Stromal cell of bone marrow (primary cell): ENCODE measurements at regions not wholly inside any gene's neighbourhood (a gene's known extent, or its start where the extent isn't known, plus 50 kb on each side); places are given as distances from the start of the nearest gene placed in this dataset.
A peak's percentile ranks its signal among the peaks of the same experiment; 100 is the strongest.
"Not testable (repeated sequence)": the region's sequence is repeated elsewhere in the genome, so short reads cannot be mapped to it uniquely, and the experiment has no call there.

Experiments
- DNase-seq: peaks from one replicate; pipeline ENCODE4 v3.0.0-alpha.2; 2012; ENCODE audit warnings: low read depth

DNA sequence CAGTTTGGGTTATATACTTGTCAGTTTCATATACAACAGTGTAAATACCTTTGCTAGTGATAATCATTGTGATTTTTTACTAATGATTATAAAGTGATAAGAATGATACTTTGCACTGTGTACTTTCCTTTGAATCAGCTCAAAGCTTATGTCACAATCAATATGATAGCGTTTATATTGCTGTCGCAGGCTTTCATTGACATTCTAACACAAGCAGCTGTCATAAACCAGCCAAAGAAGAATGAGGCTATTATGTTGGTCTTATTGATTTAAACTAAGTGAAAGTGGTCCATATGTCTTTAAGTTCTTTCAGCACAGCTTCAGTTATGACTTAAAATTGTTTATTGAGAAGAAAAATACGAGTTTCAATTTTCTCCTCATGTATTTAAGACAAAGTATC lies 272.7 kb upstream of the RGMB start:
- DNase-seq: no peak

DNA sequence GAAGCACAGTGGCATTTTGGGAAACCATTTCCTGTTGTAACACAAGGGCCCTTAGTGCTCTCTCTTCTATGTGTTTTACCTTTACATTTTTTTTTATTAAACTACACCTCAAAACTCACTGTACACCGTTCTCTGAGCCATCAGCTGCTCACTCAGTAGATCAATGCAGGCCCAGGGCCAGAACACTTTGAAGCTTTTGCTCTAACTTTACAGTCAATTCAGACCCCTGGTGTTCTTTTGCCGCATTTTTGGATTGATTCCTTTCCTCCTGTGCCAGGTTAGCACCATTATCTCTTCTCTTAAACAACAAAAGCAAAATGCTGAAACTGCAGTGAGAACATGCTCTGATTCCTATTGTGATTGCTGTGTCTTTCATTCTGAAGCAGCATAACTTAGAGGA lies 269.8 kb upstream of the RGMB start:
- no peak for DNase-seq

DNA sequence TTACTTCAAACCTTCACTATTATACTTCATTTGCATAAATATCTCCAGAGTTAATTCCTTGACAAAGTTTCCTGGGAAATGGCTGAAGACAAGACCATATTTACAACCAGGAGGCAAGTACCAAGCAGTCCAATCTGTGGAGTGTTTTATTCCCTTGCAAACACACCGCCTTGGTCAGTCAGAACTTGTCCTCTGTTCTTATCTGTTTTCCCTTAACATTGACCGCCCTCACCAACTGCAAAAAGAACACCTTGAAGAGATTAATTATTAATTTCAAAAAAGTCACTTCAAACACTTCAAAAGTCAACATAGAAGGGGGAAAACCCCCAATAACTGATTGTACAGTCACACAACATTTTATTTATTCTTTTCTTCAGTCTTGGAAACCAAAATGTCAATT lies 269.0 kb upstream of the RGMB start:
- no peak for DNase-seq

GRCh38 chr5:98510143-98510985 lies 263.1 kb upstream of the RGMB start:
- no peak for DNase-seq

- no peak for DNase-seq
Observed at GRCh38 chr5:98513380-98513779, 260.1 kb upstream of the RGMB start.

GRCh38 chr5:98514215-98514614 lies 259.2 kb upstream of the RGMB start:
- DNase-seq: peak; percentile 47

- no peak for DNase-seq
Observed at GRCh38 chr5:98516701-98517100, 256.8 kb upstream of the RGMB start.

- no peak for DNase-seq
Observed at GRCh38 chr5:98517560-98518366, 255.7 kb upstream of the RGMB start.

DNA sequence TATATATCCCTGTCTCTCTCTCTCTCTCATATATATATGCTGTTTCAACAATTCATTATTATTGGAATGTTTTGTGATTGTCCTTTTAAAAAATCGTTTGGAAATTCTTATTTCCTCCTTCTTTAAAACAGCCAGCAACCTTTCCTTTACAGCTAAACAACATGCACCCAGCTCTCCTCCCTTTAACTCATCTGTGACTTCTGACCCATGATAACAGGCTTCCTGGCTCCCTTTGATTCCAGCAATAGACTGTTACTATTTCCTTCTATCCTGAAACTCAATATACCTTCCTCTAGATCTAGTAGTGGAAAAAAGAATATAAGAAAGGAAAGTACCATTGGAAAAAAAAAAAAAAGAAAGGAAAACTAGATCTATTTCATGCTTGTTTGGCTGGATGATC lies 254.7 kb upstream of the RGMB start:
- DNase-seq: no peak

GRCh38 chr5:98519571-98519970 lies 253.9 kb upstream of the RGMB start:
- DNase-seq: no peak

GRCh38 chr5:98521821-98522220 lies 251.6 kb upstream of the RGMB start:
- DNase-seq: no peak

DNA sequence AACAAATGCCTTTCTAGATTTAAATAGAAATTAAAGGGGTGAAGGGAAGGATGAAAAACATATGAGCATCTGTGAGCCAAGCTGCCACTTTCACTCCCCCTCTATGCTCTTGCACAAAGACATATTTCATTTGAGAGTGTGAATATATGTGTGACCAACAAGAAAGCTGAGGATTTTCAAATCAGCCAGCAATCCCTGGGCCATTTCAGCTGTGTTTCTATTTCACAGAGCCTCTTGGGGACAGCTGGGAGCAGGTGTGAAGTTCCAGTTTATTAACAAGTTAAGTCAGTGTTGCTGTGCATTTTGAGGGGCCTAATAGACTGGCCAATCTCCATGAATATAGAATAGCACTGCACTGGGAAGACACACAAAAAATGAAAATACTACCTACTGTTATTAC lies 248.7 kb upstream of the RGMB start:
- DNase-seq: no peak

DNA sequence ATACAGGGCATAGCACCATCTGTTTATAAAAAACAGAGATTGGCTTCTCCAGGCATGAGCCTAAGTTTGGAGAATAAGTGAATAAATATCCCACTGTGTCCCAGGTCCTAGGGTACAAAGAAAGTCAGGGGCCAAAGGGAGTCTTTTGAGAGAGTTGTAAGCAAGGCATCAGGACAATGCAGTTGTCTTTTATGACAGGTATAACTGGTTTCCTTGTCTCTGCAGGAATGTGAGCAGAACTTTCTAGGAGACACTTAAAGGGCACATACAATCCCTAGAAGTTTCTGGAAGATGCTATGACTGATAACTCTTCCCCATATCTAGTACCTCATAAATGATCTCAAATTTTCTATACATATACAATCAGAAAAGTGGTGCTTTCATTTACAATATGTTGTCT lies 245.6 kb upstream of the RGMB start:
- no peak for DNase-seq

- DNase-seq: no peak
Observed at GRCh38 chr5:98529321-98529720, 244.1 kb upstream of the RGMB start.

- DNase-seq: no peak
Observed at GRCh38 chr5:98530224-98530623, 243.2 kb upstream of the RGMB start.

DNA sequence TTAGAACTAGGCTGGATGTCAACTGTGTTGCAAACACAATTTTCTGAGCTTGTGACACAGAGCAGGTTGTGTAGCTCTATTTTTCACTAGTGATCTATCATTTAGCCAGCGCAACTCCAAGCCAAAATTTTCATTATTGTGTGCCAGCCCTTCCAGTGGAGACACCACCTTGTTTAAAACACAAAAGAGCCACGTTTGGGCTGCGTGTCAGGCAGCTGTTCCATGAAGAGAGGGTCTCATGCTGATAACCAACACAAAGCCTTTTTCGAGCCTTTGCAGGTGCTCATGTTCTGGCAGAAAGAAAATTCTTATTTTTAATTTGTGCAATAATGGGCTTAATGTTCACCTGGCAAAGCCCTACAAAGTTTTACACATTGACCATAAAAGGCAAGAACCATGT lies 237.6 kb upstream of the RGMB start:
- no peak for DNase-seq

- DNase-seq: peak; percentile 38
Observed at GRCh38 chr5:98540056-98540455, 233.4 kb upstream of the RGMB start.

- DNase-seq: no peak
Observed at GRCh38 chr5:98541641-98542040, 231.8 kb upstream of the RGMB start.

DNA sequence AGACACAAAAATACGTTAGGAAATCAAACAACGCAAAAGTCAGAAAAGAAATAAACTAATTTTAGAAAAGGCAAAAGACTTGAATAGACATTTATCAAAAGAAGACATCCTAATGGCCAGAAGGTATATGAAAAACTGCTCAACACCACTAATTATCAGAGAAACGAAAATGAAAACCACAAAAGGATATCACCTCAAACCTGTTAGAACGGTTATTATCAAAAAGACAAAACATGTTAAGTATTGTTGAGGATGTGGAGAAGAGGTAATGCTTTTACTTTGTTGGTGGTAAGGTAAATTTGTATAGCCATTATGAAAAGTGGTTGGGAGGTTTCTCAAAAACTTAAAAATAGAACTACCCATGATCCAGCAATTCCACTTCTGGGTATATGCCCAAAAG lies 230.0 kb upstream of the RGMB start:
- no peak for DNase-seq

- DNase-seq: not testable (repeated sequence)
Observed at GRCh38 chr5:98546924-98547323, 226.5 kb upstream of the RGMB start.

GRCh38 chr5:98556712-98557111 lies 216.8 kb upstream of the RGMB start:
- no peak for DNase-seq

DNA sequence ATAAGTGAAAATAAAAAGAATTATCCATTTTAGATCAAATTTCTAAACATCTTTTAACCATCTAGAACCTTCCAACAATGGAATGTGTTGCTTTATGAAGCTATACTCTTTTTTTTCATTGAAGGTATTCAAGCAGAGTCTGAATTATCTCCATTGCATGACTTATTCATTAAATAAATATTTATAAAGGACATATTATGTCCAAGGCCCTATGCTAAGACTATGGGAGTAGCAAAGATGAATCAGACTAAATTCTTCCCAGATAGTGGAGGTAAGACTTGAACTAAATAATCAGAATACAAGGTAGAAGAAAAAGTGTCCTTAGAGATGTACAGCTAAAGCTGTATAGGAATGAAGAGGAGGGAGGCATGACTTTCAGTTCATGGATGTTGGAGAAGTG lies 215.5 kb upstream of the RGMB start:
- DNase-seq: no peak

DNA sequence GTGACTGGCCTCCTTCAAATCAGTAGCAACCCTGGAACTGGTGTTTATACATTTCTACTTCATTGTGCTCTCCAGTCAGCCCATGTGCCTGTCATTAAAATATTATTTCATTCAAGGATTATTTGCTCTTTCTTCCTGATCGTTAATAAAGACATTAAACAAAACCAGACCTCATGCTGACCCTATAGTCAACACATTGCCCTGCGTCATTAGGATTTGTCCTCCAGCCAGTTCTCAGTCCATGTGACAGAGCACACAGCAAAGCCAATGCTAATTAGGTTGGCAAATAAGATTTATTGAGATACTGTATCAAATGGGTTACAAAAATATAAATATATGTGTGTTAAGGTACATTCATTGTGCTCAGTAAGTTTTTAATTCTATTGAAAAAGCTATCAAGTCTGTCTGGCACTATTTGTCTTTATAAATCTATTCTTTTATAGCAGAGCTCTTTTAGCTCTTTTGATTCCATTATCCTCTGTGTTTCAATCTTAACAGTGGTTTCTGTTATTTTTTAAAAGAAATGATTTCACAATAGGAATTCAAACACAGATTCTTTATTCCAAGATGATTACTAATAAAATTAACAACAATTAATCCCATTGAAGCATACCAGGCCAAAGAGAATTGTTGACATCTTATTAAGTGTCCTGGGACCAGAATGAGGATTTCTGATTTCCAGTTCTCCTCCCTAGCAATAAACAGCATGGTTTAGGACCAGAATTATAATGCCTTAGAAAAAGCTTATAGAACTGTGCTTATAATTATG lies 209.4 kb upstream of the RGMB start:
- no peak for DNase-seq
